ENCODE measurements at regions not wholly inside any gene's neighbourhood (a gene's known extent, or its start where the extent isn't known, plus 50 kb on each side); places are given as distances from the start of the nearest gene placed in this dataset.
"Not testable (repeated sequence)": the region's sequence is repeated elsewhere in the genome, so short reads cannot be mapped to it uniquely, and the experiment has no call there.

GRCh38 chr12:17206553-17206952 is 600.6 kb upstream of the LMO3 start:
- DNase-seq = no peak

- no peak for DNase-seq
Observed at GRCh38 chr12:17204289-17205054, 598.5 kb upstream of the LMO3 start.

GRCh38 chr12:17203497-17203896 is 597.5 kb upstream of the LMO3 start:
- no peak for DNase-seq

GRCh38 chr12:17197971-17198370 is 592.0 kb upstream of the LMO3 start:
- no peak for DNase-seq

- no peak for DNase-seq
Observed at GRCh38 chr12:17192721-17193120, 586.8 kb upstream of the LMO3 start.

GRCh38 chr12:17169726-17170471 is 563.9 kb upstream of the LMO3 start:
- no peak for DNase-seq

GRCh38 chr12:17159506-17160300 is 553.7 kb upstream of the LMO3 start:
- DNase-seq = no peak

- no peak for DNase-seq
Observed at GRCh38 chr12:17158201-17158600, 552.2 kb upstream of the LMO3 start.

- no peak for DNase-seq
Observed at GRCh38 chr12:17151917-17152316, 546.0 kb upstream of the LMO3 start.

GRCh38 chr12:17148706-17149105 is 542.7 kb upstream of the LMO3 start:
- no peak for DNase-seq

- DNase-seq = no peak
Observed at GRCh38 chr12:17142856-17143255, 536.9 kb upstream of the LMO3 start.

GRCh38 chr12:17139931-17140330 is 534.0 kb upstream of the LMO3 start:
- no peak for DNase-seq

- no peak for DNase-seq
Observed at GRCh38 chr12:17137396-17137795, 531.4 kb upstream of the LMO3 start.

- DNase-seq = no peak
Observed at GRCh38 chr12:17134315-17134714, 528.4 kb upstream of the LMO3 start.

GRCh38 chr12:17132336-17132735 is 526.4 kb upstream of the LMO3 start:
- no peak for DNase-seq

GRCh38 chr12:17116538-17116937 is 510.6 kb upstream of the LMO3 start:
- DNase-seq = not testable (repeated sequence)

- no peak for DNase-seq
Observed at GRCh38 chr12:17110316-17110715, 504.4 kb upstream of the LMO3 start.

- peak; percentile 21 for DNase-seq
Observed at GRCh38 chr12:17108877-17109541, 503.0 kb upstream of the LMO3 start.

GRCh38 chr12:17104801-17105200 is 498.8 kb upstream of the LMO3 start:
- no peak for DNase-seq

- DNase-seq = no peak
Observed at GRCh38 chr12:17097674-17098073, 491.7 kb upstream of the LMO3 start.

GRCh38 chr12:17084831-17085230 is 478.9 kb upstream of the LMO3 start:
- no peak for DNase-seq

- DNase-seq = no peak
Observed at GRCh38 chr12:17079251-17079909, 473.4 kb upstream of the LMO3 start.

GRCh38 chr12:17077594-17077993 is 471.6 kb upstream of the LMO3 start:
- DNase-seq = no peak
